ENCODE measurements at regions not wholly inside any gene's neighbourhood (a gene's known extent, or its start where the extent isn't known, plus 50 kb on each side); places are given as distances from the start of the nearest gene placed in this dataset.

- Mint-ChIP-seq H3K27me3 (ENCODE audit: unreplicated experiment) (peaks cover 4% of the 10 kb centered on the region), H3K9me3 (ENCODE audit: unreplicated experiment) (no peaks in the 10 kb centered on the region), H3K4me3 (ENCODE audit: unreplicated experiment) (no peak overlapping the region), H3K36me3 (ENCODE audit: low read depth, unreplicated experiment) (no peaks in the 10 kb centered on the region), H3K27ac (ENCODE audit: unreplicated experiment) (no peak overlapping the region), H3K4me1 (ENCODE audit: unreplicated experiment) (peaks cover 20% of the 10 kb centered on the region)
- no peak for DNase-seq (ENCODE audit: low spot score)
- TF ChIP-seq CTCF (IDR thresholded peaks at IDR 0.05; ENCODE audit: unreplicated experiment) = peak; percentile 22
These were observed 59.6 kb upstream of the TMEM163 start for GRCh38 chr2:134778372-134778771.

- peaks cover 2% of the 10 kb centered on the region for H3K4me1 Mint-ChIP-seq (ENCODE audit: unreplicated experiment)
- DNase-seq (ENCODE audit: low spot score) = no peak
- peaks cover 1% of the 10 kb centered on the region for H3K27me3 Mint-ChIP-seq (ENCODE audit: unreplicated experiment)
- H3K36me3 Mint-ChIP-seq (ENCODE audit: low read depth, unreplicated experiment) = no peaks in the 10 kb centered on the region
- H3K9me3 Mint-ChIP-seq (ENCODE audit: unreplicated experiment) = no peaks in the 10 kb centered on the region
- H3K4me3 Mint-ChIP-seq (ENCODE audit: unreplicated experiment) = no peak overlapping the region
- H3K27ac Mint-ChIP-seq (ENCODE audit: unreplicated experiment) = no peak overlapping the region
- no peak for TF ChIP-seq CTCF (IDR thresholded peaks at IDR 0.05; ENCODE audit: unreplicated experiment)
These were observed 57.4 kb upstream of the ACMSD start for GRCh38 chr2:134780972-134781371.

- H3K27ac Mint-ChIP-seq (ENCODE audit: unreplicated experiment) = no peak overlapping the region
- H3K4me1 Mint-ChIP-seq (ENCODE audit: unreplicated experiment) = no peaks in the 10 kb centered on the region
- TF ChIP-seq CTCF (IDR thresholded peaks at IDR 0.05; ENCODE audit: unreplicated experiment) = no peak
- H3K27me3 Mint-ChIP-seq (ENCODE audit: unreplicated experiment) = no peaks in the 10 kb centered on the region
- H3K4me3 Mint-ChIP-seq (ENCODE audit: unreplicated experiment) = no peak overlapping the region
- no peaks in the 10 kb centered on the region for H3K36me3 Mint-ChIP-seq (ENCODE audit: low read depth, unreplicated experiment)
- DNase-seq (ENCODE audit: low spot score) = no peak
- H3K9me3 Mint-ChIP-seq (ENCODE audit: unreplicated experiment) = no peaks in the 10 kb centered on the region
These were observed 56.3 kb upstream of the ACMSD start for GRCh38 chr2:134782107-134782506.

- no peaks in the 10 kb centered on the region for H3K4me1 Mint-ChIP-seq (ENCODE audit: unreplicated experiment)
- no peaks in the 10 kb centered on the region for H3K27me3 Mint-ChIP-seq (ENCODE audit: unreplicated experiment)
- H3K9me3 Mint-ChIP-seq (ENCODE audit: unreplicated experiment) = no peaks in the 10 kb centered on the region
- no peaks in the 10 kb centered on the region for H3K36me3 Mint-ChIP-seq (ENCODE audit: low read depth, unreplicated experiment)
- H3K4me3 Mint-ChIP-seq (ENCODE audit: unreplicated experiment) = no peak overlapping the region
- TF ChIP-seq CTCF (IDR thresholded peaks at IDR 0.05; ENCODE audit: unreplicated experiment) = no peak
- H3K27ac Mint-ChIP-seq (ENCODE audit: unreplicated experiment) = no peak overlapping the region
- no peak for DNase-seq (ENCODE audit: low spot score)
These were observed 55.6 kb upstream of the ACMSD start for GRCh38 chr2:134782792-134783191.

DNA sequence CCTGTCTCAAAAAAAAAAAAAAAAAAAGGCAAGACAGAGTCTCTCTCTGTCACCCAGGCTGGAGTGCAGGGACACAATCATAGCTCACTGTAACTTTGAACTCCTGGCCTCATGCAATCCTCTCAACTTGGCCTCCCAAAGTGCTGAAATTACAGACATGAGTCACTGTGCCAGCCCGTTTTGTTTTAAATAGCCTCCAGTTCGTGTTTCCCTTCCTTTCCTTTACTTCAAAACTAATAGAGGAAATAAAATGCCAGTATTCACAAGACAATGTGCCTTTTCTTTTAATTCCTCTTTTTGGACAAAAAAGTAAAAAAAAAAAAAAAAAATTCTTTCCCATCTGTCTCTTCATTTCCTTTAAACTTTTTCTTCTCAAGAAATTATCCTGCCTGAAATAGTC lies 54.5 kb upstream of the ACMSD start:
- no peak overlapping the region for H3K4me3 Mint-ChIP-seq (ENCODE audit: unreplicated experiment)
- no peak for DNase-seq (ENCODE audit: low spot score)
- no peak overlapping the region for H3K27ac Mint-ChIP-seq (ENCODE audit: unreplicated experiment)
- no peaks in the 10 kb centered on the region for H3K4me1 Mint-ChIP-seq (ENCODE audit: unreplicated experiment)
- no peak for TF ChIP-seq CTCF (IDR thresholded peaks at IDR 0.05; ENCODE audit: unreplicated experiment)
- no peaks in the 10 kb centered on the region for H3K36me3 Mint-ChIP-seq (ENCODE audit: low read depth, unreplicated experiment)
- no peaks in the 10 kb centered on the region for H3K9me3 Mint-ChIP-seq (ENCODE audit: unreplicated experiment)
- no peaks in the 10 kb centered on the region for H3K27me3 Mint-ChIP-seq (ENCODE audit: unreplicated experiment)

All from endothelial cell (in vitro differentiated cells).